ENCODE measurements at regions not wholly inside any gene's neighbourhood (a gene's known extent, or its start where the extent isn't known, plus 50 kb on each side); places are given as distances from the start of the nearest gene placed in this dataset.

DNA sequence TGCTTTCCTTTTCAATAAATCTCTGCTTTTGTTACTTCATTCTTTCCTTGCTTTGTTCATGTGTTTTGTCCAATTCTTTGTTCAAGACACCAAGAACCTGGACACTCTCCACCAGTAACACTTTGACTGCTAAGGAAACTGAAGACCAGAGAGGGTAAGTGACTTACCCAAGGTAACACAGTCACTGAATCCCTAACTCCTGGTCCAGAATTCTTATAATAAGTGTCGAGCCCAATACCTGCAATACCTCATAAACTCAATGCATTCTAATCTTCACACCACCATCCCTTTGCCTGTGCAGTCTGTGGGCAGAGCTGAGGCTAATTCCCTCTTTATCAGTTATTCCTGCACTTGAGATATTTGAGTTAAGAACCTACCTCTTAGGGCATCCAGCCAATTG, 237.8 kb downstream of the UACA start:
- no peak overlapping the region for H3K4me3 ChIP-seq (ENCODE audit: low read depth, low read length)
- no peak for TF ChIP-seq CTCF (IDR thresholded peaks at IDR 0.05; ENCODE audit: borderline replicate concordance, insufficient read depth, low read depth, low read length)

- no peak for TF ChIP-seq CTCF (IDR thresholded peaks at IDR 0.05; ENCODE audit: borderline replicate concordance, insufficient read depth, low read depth, low read length)
- no peak overlapping the region for H3K4me3 ChIP-seq (ENCODE audit: low read depth, low read length)
These were observed 238.9 kb downstream of the UACA start for GRCh38 chr15:70524470-70524869.

GRCh38 chr15:70523616-70524015, 239.7 kb downstream of the UACA start:
- no peak overlapping the region for H3K4me3 ChIP-seq (ENCODE audit: low read depth, low read length)
- TF ChIP-seq CTCF (IDR thresholded peaks at IDR 0.05; ENCODE audit: borderline replicate concordance, insufficient read depth, low read depth, low read length) = no peak

GRCh38 chr15:70523192-70523591, 240.2 kb downstream of the UACA start:
- no peak for TF ChIP-seq CTCF (IDR thresholded peaks at IDR 0.05; ENCODE audit: borderline replicate concordance, insufficient read depth, low read depth, low read length)

GRCh38 chr15:70522323-70522966, 240.9 kb downstream of the UACA start:
- no peak for TF ChIP-seq CTCF (IDR thresholded peaks at IDR 0.05; ENCODE audit: borderline replicate concordance, insufficient read depth, low read depth, low read length)

More at GRCh38 chr15:70523192-70523591, 240.2 kb downstream of the UACA start:
- no peak overlapping the region for H3K4me3 ChIP-seq (ENCODE audit: low read depth, low read length)

GRCh38 chr15:70521576-70522322, 241.6 kb downstream of the UACA start:
- no peak for TF ChIP-seq CTCF (IDR thresholded peaks at IDR 0.05; ENCODE audit: borderline replicate concordance, insufficient read depth, low read depth, low read length)
- H3K4me3 ChIP-seq (ENCODE audit: low read depth, low read length) = no peak overlapping the region

More at GRCh38 chr15:70522323-70522966, 240.9 kb downstream of the UACA start:
- H3K4me3 ChIP-seq (ENCODE audit: low read depth, low read length) = no peak overlapping the region

DNA sequence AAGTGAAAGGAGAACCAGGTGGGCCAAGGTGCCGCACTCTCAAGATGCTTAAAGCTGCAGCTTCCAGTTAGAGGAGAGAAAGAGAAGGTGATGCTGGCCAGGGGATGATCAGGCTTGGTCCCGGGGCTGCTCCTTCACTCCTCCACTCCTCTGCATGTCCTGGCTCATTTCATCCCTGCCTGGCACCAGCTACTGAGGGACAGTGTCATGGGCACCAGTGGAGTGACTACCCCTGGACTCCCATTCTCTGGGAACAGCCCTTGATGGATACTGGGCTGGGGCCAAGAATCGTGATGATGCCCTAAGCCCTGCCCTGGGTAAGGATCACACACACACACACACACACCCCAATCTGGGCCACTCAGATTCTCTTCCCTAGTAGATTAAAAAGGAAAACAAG, 243.7 kb downstream of the UACA start:
- no peak for TF ChIP-seq CTCF (IDR thresholded peaks at IDR 0.05; ENCODE audit: borderline replicate concordance, insufficient read depth, low read depth, low read length)
- H3K4me3 ChIP-seq (ENCODE audit: low read depth, low read length) = no peak overlapping the region

Data from GM12875 (cell line).